ENCODE measurements at regions not wholly inside any gene's neighbourhood (a gene's known extent, or its start where the extent isn't known, plus 50 kb on each side); places are given as distances from the start of the nearest gene placed in this dataset.
A peak's percentile ranks its signal among the peaks of the same experiment; 100 is the strongest.

DNA sequence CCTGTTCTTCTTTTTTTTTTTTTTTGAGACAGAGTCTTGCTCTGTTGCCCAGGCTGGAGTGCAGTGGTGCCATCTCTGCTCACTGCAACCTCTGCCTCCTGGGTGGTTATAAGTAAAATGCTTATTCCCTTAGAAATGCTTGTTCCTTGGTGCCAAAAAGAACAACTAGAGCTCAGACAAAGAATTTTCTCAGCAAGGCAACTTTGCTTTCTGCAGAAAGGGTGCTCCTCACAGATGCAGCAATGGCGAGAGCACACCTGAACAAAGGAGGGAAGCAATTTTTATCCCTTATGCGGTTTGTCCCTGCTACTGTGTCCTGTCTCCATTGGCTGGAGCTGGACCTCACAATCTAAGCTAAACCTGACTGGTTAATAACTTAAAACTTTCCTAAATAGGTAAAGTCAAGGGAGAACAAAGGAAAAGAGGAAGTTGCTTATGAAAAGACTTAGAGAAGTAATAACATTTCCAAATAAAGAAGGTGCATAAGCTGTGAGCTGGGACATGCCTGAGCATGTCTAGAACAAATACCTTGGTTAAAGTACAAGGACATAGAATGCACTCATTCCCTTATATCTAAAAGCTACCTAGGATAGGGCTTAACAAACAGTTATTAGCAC is 90.0 kb upstream of the PRR5 start:
- no peak for DNase-seq

- DNase-seq, result no peak
Measured at GRCh38 chr22:44610071-44610470, 91.9 kb upstream of the PRR5 start.

GRCh38 chr22:44609400-44609988 is 92.5 kb upstream of the PRR5 start:
- DNase-seq, result no peak

DNA sequence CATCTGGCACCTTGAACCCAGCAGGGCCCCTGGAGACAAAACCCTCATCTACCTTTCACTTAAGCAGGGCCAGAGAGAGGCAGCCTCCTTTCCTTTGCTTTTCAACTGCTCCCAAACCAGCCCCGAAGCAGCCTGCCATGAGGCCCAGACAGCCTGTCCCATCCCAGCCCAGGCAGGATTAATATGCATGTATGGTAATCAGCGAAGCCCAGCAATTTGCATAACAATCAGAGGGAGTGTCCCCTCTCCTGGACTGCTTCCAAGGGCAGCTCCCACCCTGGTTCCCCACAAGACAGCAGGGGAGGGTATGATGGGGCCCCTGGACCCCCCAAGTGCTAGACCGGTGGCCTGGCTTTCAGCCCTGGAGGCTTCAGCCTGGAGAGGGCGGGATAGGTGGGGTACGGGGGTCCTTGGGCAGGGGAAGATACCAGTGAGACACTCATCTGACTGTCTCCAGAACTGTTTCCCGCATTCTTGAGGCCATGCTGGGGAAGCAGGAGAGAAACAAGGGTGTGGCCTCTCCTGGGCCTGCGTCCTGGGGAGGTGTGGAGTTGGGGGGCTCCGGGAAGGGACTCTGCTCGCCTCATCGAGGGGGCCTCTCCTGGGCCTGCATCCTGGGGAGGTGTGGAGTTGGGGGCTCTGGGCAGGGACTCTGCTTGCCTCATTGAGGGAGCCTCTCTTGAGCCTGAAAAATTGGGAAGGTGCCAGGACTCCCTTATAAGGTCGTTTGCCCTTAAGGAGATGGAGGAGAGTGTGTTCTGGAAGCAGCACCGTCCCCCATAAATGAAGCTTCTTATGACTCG is 93.2 kb upstream of the PRR5 start:
- DNase-seq, result no peak

DNA sequence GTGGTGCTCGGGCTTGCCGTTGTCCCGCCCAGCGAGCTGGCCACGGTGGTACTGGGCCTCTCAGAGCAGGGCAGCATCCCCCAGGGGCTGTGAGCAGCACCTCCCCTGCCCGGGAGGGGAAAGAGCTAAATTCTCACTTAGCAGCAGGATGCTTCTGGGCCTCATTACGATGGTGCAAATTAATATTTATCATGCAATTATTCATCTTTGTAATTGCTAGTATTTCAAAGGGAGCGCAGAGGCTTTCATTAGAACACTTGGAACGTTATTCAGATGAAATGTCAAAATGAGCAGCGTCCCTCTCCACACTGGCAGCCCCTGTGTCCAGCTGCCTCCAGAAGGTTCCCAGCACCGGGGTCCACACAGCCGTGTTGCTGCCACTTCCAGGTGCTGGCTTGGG is 95.9 kb upstream of the PRR5 start:
- DNase-seq, result no peak

DNA sequence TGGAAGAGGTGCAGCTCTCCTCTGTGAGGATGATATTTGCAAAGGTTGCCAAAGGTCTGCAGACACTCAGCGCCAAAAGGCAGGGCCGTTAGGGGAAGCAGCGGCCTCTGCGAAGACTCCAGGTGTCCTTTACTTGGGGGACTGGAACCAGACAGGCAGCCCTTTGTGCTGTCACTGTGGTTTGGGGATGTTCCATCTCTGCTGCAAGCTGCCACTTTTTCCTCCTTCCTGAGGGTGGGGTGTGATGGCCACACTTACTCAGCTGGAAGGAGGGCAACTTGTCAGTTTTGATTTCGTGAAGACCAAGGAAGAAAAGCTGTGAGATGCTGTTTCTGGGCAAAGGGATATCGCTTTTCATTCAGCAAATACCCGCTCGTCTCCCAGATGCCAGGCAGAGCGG is 96.5 kb upstream of the PRR5 start:
- DNase-seq, result no peak

- no peak for DNase-seq
Measured at GRCh38 chr22:44604991-44605390, 97.0 kb upstream of the PRR5 start.

GRCh38 chr22:44604455-44604854 is 97.5 kb upstream of the PRR5 start:
- DNase-seq, result no peak

- no peak for DNase-seq
Measured at GRCh38 chr22:44603767-44604166, 98.2 kb upstream of the PRR5 start.

GRCh38 chr22:44601725-44602124 is 100.3 kb upstream of the PRR5 start:
- no peak for DNase-seq

- DNase-seq, result no peak
Measured at GRCh38 chr22:44601189-44601588, 100.8 kb upstream of the PRR5 start.

DNA sequence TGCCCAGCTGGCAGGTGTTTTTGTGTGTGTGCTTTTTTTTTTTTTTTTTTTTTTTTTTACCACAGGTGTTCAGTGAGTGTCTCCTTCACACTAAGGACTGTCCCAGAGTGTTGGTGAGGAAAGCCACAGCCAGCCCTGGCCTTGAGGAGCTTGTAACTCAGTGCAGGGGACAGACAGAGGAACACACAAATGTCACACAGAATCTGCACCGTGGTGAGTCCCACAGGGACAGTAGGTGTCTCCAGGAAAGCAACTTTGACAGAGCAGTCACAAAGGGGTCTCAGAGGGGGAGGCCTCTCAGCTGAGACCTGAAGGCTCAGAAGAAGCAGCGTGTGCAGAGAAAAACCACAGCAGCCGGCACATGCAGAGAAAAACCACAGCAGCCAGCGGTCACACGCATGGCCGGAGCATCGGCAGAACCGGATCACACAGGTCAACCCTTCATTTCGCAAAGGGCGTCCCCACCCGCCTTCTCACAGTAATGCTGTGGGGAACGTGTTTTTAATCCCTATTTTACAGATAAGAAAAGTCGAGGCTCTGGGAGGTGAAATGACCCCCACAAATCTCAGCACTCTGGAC is 101.7 kb upstream of the PRR5 start:
- DNase-seq, result no peak

GRCh38 chr22:44599500-44600140 is 101.6 kb upstream of the RTL6 start:
- no peak for DNase-seq

GRCh38 chr22:44599084-44599483 is 101.1 kb upstream of the RTL6 start:
- no peak for DNase-seq

- DNase-seq, result peak; percentile 88
Measured at GRCh38 chr22:44597616-44598015, 99.6 kb upstream of the RTL6 start.

DNA sequence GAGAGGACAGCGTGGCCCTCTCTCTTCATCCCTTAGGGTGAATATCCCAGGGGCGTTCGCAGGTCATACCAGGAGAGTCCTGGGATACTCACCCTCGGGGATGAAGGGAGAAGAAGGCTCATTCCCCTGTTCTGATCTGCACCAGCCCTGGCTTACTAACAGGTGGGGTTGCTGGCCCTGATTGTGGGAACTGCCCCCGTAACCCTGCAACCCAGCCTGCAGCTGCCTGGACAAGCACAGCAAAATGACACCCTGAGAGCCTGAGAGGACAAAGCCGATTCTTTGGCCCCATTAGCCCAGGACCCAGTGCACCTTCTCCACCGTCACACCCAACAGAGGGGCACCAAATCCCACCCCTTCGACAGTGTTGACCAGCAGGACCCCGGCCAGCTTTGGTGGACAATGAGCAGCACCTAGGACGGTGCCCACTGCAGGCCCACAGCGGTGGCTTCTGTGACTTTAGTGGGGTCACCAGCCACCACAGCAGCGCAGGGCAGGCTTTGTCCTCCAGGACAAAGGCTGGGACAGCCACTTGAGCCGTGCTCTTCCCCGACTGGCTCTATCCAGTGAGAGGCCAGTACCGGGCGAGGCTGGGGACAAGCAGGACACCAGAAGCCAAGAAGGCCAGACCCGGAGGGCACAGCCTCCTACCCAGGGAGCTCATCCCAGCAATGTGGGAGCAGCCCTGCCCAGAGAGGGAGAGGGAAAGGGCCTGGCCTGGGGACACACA is 98.5 kb upstream of the RTL6 start:
- DNase-seq, result no peak

- no peak for DNase-seq
Measured at GRCh38 chr22:44595841-44596341, 97.9 kb upstream of the RTL6 start.

GRCh38 chr22:44594951-44595350 is 96.9 kb upstream of the RTL6 start:
- no peak for DNase-seq

- no peak for DNase-seq
Measured at GRCh38 chr22:44592824-44593148, 94.8 kb upstream of the RTL6 start.

GRCh38 chr22:44592126-44592823 is 94.2 kb upstream of the RTL6 start:
- DNase-seq, result no peak

DNA sequence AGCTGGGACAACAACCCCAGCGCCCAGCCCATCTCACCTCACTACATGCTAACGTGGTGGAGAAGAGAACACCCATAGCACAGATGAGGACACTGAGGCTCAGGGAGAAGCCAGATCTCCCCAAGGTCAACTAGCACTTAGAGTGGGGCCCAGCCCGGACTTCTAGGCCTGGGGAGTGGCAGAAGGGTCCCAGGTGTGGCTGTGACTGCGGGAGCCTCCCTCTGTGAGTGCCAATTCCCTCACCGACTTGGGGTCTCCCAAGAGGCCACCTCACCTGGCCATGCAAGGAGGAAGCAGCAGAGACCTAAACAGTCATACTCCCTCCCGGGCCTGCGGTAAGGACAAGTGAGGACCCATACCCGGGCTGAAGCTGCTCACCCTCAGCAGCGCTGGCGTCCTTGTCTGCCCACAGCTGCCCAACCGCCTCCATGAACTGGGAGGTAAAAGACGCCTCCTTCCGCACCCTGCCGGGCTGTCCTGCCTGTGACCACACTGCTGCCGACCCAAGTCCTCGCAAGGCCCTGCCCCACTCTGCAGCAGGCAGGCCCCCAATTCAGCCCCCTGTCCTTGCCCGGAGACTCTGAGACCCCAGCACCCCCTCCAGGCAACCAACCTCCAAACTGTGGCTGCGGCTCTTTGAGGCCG is 93.2 kb upstream of the RTL6 start:
- no peak for DNase-seq

Measured in skin of body (tissue), 1 donor.